WTC11 (cell line): ENCODE measurements at regions not wholly inside any gene's neighbourhood (a gene's known extent, or its start where the extent isn't known, plus 50 kb on each side); places are given as distances from the start of the nearest gene placed in this dataset.

Source experiments
- ESRRA ChIP-seq: sonication (generic); formaldehyde crosslinking; IDR thresholded peaks from 2 replicates; pipeline ENCODE4 v1.8.1; 2022; ENCODE audit warnings: mild to moderate bottlenecking, missing genetic modification reagents, borderline replicate concordance
- ZBTB21 ChIP-seq: sonication (generic); formaldehyde crosslinking; IDR thresholded peaks from 2 replicates; pipeline ENCODE4 v1.8.1; 2023; ENCODE audit warnings: mild to moderate bottlenecking, missing genetic modification reagents, borderline replicate concordance
- TF ChIP-seq, protein P1 (sequence below): fragments of 200-600 bp; IDR thresholded peaks from 2 replicates; pipeline ENCODE4 v1.8.0; 2022; ENCODE audit warnings: antibody characterized with exemption
- TF ChIP-seq, protein P2 (sequence below): sonication (generic); formaldehyde crosslinking; IDR thresholded peaks from 2 replicates; pipeline ENCODE4 v1.8.1; 2022; ENCODE audit warnings: low read depth, mild to moderate bottlenecking, moderate library complexity, missing genetic modification reagents, borderline replicate concordance
- TF ChIP-seq, protein P3 (sequence below): sonication (generic); formaldehyde crosslinking; IDR thresholded peaks from 2 replicates; pipeline ENCODE4 v1.8.0; 2022; ENCODE audit warnings: mild to moderate bottlenecking, missing genetic modification reagents

- no peak for TF ChIP-seq ESRRA (CRISPR knock-in tag)
- TF ChIP-seq, protein P1, sequence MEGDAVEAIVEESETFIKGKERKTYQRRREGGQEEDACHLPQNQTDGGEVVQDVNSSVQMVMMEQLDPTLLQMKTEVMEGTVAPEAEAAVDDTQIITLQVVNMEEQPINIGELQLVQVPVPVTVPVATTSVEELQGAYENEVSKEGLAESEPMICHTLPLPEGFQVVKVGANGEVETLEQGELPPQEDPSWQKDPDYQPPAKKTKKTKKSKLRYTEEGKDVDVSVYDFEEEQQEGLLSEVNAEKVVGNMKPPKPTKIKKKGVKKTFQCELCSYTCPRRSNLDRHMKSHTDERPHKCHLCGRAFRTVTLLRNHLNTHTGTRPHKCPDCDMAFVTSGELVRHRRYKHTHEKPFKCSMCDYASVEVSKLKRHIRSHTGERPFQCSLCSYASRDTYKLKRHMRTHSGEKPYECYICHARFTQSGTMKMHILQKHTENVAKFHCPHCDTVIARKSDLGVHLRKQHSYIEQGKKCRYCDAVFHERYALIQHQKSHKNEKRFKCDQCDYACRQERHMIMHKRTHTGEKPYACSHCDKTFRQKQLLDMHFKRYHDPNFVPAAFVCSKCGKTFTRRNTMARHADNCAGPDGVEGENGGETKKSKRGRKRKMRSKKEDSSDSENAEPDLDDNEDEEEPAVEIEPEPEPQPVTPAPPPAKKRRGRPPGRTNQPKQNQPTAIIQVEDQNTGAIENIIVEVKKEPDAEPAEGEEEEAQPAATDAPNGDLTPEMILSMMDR = no peak
- TF ChIP-seq, protein P2, sequence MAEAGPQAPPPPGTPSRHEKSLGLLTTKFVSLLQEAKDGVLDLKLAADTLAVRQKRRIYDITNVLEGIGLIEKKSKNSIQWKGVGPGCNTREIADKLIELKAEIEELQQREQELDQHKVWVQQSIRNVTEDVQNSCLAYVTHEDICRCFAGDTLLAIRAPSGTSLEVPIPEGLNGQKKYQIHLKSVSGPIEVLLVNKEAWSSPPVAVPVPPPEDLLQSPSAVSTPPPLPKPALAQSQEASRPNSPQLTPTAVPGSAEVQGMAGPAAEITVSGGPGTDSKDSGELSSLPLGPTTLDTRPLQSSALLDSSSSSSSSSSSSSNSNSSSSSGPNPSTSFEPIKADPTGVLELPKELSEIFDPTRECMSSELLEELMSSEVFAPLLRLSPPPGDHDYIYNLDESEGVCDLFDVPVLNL = no peak
- no peak for TF ChIP-seq ZBTB21 (CRISPR knock-in tag)
- TF ChIP-seq, protein P3, sequence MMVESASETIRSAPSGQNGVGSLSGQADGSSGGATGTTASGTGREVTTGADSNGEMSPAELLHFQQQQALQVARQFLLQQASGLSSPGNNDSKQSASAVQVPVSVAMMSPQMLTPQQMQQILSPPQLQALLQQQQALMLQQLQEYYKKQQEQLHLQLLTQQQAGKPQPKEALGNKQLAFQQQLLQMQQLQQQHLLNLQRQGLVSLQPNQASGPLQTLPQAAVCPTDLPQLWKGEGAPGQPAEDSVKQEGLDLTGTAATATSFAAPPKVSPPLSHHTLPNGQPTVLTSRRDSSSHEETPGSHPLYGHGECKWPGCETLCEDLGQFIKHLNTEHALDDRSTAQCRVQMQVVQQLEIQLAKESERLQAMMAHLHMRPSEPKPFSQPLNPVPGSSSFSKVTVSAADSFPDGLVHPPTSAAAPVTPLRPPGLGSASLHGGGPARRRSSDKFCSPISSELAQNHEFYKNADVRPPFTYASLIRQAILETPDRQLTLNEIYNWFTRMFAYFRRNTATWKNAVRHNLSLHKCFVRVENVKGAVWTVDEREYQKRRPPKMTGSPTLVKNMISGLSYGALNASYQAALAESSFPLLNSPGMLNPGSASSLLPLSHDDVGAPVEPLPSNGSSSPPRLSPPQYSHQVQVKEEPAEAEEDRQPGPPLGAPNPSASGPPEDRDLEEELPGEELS (CRISPR knock-in tag) = no peak
Measured at GRCh38 chrX:117834076-117834475, 282.5 kb downstream of the KLHL13 start.
